ENCODE measurements at regions not wholly inside any gene's neighbourhood (a gene's known extent, or its start where the extent isn't known, plus 50 kb on each side); places are given as distances from the start of the nearest gene placed in this dataset.

- TF ChIP-seq CTCF (conservative IDR thresholded peaks at IDR 0.05; ENCODE audit: low read depth in 2 of 2), result no peak
- TF ChIP-seq ZNF114 (CRISPR knock-in tag; IDR thresholded peaks at IDR 0.05), result no peak
- TF ChIP-seq POLR2AphosphoS5 (IDR thresholded peaks at IDR 0.05; ENCODE audit: low read depth), result no peak
- TF ChIP-seq EZH2 (IDR thresholded peaks at IDR 0.05; ENCODE audit: low read depth, unreplicated experiment), result no peak
- TF ChIP-seq ETS1 (IDR thresholded peaks at IDR 0.05), result no peak
- no peak for TF ChIP-seq JUNB (IDR thresholded peaks at IDR 0.05; ENCODE audit: unreplicated experiment)
- no peak for TF ChIP-seq CREB1 (CRISPR knock-in tag; IDR thresholded peaks at IDR 0.05; ENCODE audit: low read depth)
- TF ChIP-seq REST (IDR thresholded peaks at IDR 0.05; ENCODE audit: unreplicated experiment), result no peak
- no peak for TF ChIP-seq EZH2phosphoT487 (IDR thresholded peaks at IDR 0.05; ENCODE audit: unreplicated experiment)
- TF ChIP-seq NANOG (IDR thresholded peaks at IDR 0.05; ENCODE audit: borderline replicate concordance), result no peak
- TF ChIP-seq STAT1 (IDR thresholded peaks at IDR 0.05; ENCODE audit: unreplicated experiment), result no peak
Observed at GRCh38 chr13:65217471-65217995, 2012.6 kb downstream of the PCDH9 start.

Data from GM23338 (cell line).